ENCODE measurements at regions not wholly inside any gene's neighbourhood (a gene's known extent, or its start where the extent isn't known, plus 50 kb on each side); places are given as distances from the start of the nearest gene placed in this dataset.

- BruUV-seq (replicated peaks), result no TSS peak
- no peak overlapping the region for H2AFZ ChIP-seq (ENCODE audit: low read depth, low read length)
- no peak for ATAC-seq
- no peak overlapping the region for H3K4me2 ChIP-seq (ENCODE audit: insufficient read depth, low read length)
- H3K4me1 ChIP-seq (replicated peaks in 1 of 2; ENCODE audit: control insufficient read depth in 2 of 2, insufficient read depth in 2 of 2, low read length in 2 of 2), result no peaks in the 10 kb centered on the region
- no peak overlapping the region for H3K9ac ChIP-seq (ENCODE audit: insufficient read depth in 1 of 2, low read depth in 2 of 2, low read length in 2 of 2)
- no peaks in the 10 kb centered on the region for H4K20me1 ChIP-seq (replicated peaks; ENCODE audit: control insufficient read depth, insufficient read depth, low read length)
- FAIRE-seq, result no peak
- no peak overlapping the region for H3K27ac ChIP-seq (ENCODE audit: extremely low read depth, low read depth, low read length)
- H3K36me3 ChIP-seq (ENCODE audit: control insufficient read depth, insufficient read depth, low read length), result no peaks in the 10 kb centered on the region
- H3K79me2 ChIP-seq (ENCODE audit: control insufficient read depth, insufficient read depth, low read length), result no peaks in the 10 kb centered on the region
- ChIA-PET CTCF (ENCODE audit: low intra/inter-chr PET ratio) (no interaction called here), POLR2A (no interaction called here)
- 10% methylated on average over 1 of the region's 1 CpG for WGBS (ENCODE audit: insufficient coverage, low coverage, missing lambda C conversion rate)
- no peaks in the 10 kb centered on the region for H3K9me1 ChIP-seq (ENCODE audit: control insufficient read depth, insufficient read depth, low read length)
- in situ Hi-C loops (cut with MboI), result no loop called here
- no peak overlapping the region for H3K4me3 ChIP-seq
- H3K9me3 ChIP-seq (replicated peaks; ENCODE audit: control insufficient read depth, insufficient read depth, low read depth, low read length), result no peaks in the 10 kb centered on the region
- H3K27me3 ChIP-seq (ENCODE audit: control insufficient read depth in 2 of 2, insufficient read depth in 2 of 2, low read length in 2 of 2), result no peaks in the 10 kb centered on the region; a peak in 1 of 5 replicates
- no peak for DNase-seq (ENCODE audit: extremely low read depth in 1 of 4, low spot score in 3 of 4)
- no peak for TF ChIP-seq MCM7 (IDR thresholded peaks at IDR 0.05)
- intact Hi-C loops (cut with micrococcal nuclease), result no loop called here
These were observed 57.1 kb downstream of the NKX2-1 start for GRCh38 chr14:36462890-36463289.

GRCh38 chr14:36455241-36455627 lies 64.8 kb downstream of the NKX2-1 start:
- no TSS peak for BruUV-seq (replicated peaks)
- Histone ChIP-seq H3K27me3 (ENCODE audit: control insufficient read depth in 2 of 2, insufficient read depth in 2 of 2, low read length in 2 of 2) (no peaks in the 10 kb centered on the region; a peak in 2 of 5 replicates), H3K9me1 (ENCODE audit: control insufficient read depth, insufficient read depth, low read length) (no peaks in the 10 kb centered on the region), H2AFZ (ENCODE audit: low read depth, low read length) (no peak overlapping the region), H3K36me3 (ENCODE audit: control insufficient read depth, insufficient read depth, low read length) (no peaks in the 10 kb centered on the region), H4K20me1 (replicated peaks; ENCODE audit: control insufficient read depth, insufficient read depth, low read length) (no peaks in the 10 kb centered on the region), H3K79me2 (ENCODE audit: control insufficient read depth, insufficient read depth, low read length) (no peaks in the 10 kb centered on the region), H3K9ac (ENCODE audit: insufficient read depth in 1 of 2, low read depth in 2 of 2, low read length in 2 of 2) (no peak overlapping the region), H3K9me3 (replicated peaks; ENCODE audit: control insufficient read depth, insufficient read depth, low read depth, low read length) (no peaks in the 10 kb centered on the region), H3K4me3 (no peak overlapping the region), H3K4me1 (replicated peaks in 1 of 2; ENCODE audit: control insufficient read depth in 2 of 2, insufficient read depth in 2 of 2, low read length in 2 of 2) (no peaks in the 10 kb centered on the region), H3K27ac (ENCODE audit: extremely low read depth, low read depth, low read length) (no peak overlapping the region), H3K4me2 (ENCODE audit: insufficient read depth, low read length) (no peak overlapping the region)
- CTCF ChIA-PET (ENCODE audit: low intra/inter-chr PET ratio), result no interaction called here
- intact Hi-C loops (cut with micrococcal nuclease), result no loop called here
- TF ChIP-seq ZBTB2 (IDR thresholded peaks at IDR 0.05) (no peak), FOXJ3 (CRISPR knock-in tag; IDR thresholded peaks at IDR 0.05) (no peak), CBFB (CRISPR knock-in tag; IDR thresholded peaks at IDR 0.05) (no peak), STAT6 (CRISPR knock-in tag; IDR thresholded peaks at IDR 0.05) (no peak), HNRNPUL1 (IDR thresholded peaks at IDR 0.05; ENCODE audit: low read length) (no peak), POLR2H (tag; IDR thresholded peaks at IDR 0.05; ENCODE audit: low read depth) (no peak), HINFP (tag; conservative IDR thresholded peaks at IDR 0.05; ENCODE audit: low read depth) (no peak), ZNF561 (CRISPR knock-in tag; conservative IDR thresholded peaks at IDR 0.05) (no peak)
- POLR2A ChIA-PET, result no interaction called here
- no peak for ATAC-seq
- WGBS (ENCODE audit: insufficient coverage, low coverage, missing lambda C conversion rate), result 0% methylated on average over 2 of the region's 2 CpGs
- DNase-seq (ENCODE audit: extremely low read depth in 1 of 4, low spot score in 3 of 4), result no peak
- no peak for FAIRE-seq
- in situ Hi-C loops (cut with MboI), result no loop called here
